Hypothalamus (tissue), 51 donors: ENCODE measurements at regions not wholly inside any gene's neighbourhood (a gene's known extent, or its start where the extent isn't known, plus 50 kb on each side); places are given as distances from the start of the nearest gene placed in this dataset.
"Not testable (repeated sequence)": the region's sequence is repeated elsewhere in the genome, so short reads cannot be mapped to it uniquely, and the experiment has no call there.

Experiments used
- DNase-seq, 51 donors: peaks; one replicate each; lab custom pipeline; 2025; lab: John Stamatoyannopoulos, UW

GRCh38 chrX:128436397-128437103, 384.3 kb upstream of the ACTRT1 start:
- DNase-seq, result no peak

GRCh38 chrX:128425546-128425945, 373.3 kb upstream of the ACTRT1 start:
- no peak for DNase-seq

GRCh38 chrX:128408842-128409241, 356.6 kb upstream of the ACTRT1 start:
- DNase-seq, result no peak

GRCh38 chrX:128396601-128397000, 344.4 kb upstream of the ACTRT1 start:
- no peak for DNase-seq

- not testable (repeated sequence) for DNase-seq
These were observed 331.6 kb upstream of the ACTRT1 start for GRCh38 chrX:128383846-128384245.

- DNase-seq, result no peak
These were observed 313.3 kb upstream of the ACTRT1 start for GRCh38 chrX:128365492-128365891.

- DNase-seq, result no peak
These were observed 283.5 kb upstream of the ACTRT1 start for GRCh38 chrX:128335671-128336070.

GRCh38 chrX:128334821-128335220, 282.6 kb upstream of the ACTRT1 start:
- DNase-seq, result no peak

- DNase-seq, result no peak
These were observed 258.7 kb upstream of the ACTRT1 start for GRCh38 chrX:128310912-128311311.

GRCh38 chrX:128309311-128309710, 257.1 kb upstream of the ACTRT1 start:
- no peak for DNase-seq

- no peak for DNase-seq
These were observed 242.0 kb upstream of the ACTRT1 start for GRCh38 chrX:128294198-128294597.

GRCh38 chrX:128287693-128288092, 235.5 kb upstream of the ACTRT1 start:
- DNase-seq, result no peak

- no peak for DNase-seq
These were observed 198.4 kb upstream of the ACTRT1 start for GRCh38 chrX:128250621-128251020.

- no peak for DNase-seq
These were observed 164.2 kb upstream of the ACTRT1 start for GRCh38 chrX:128216364-128216763.

GRCh38 chrX:128165884-128166408, 113.7 kb upstream of the ACTRT1 start:
- DNase-seq, result no peak

- no peak for DNase-seq
These were observed 104.0 kb upstream of the ACTRT1 start for GRCh38 chrX:128156204-128156603.

- DNase-seq, result no peak
These were observed 90.5 kb upstream of the ACTRT1 start for GRCh38 chrX:128142745-128143144.

- DNase-seq, result no peak
These were observed 54.4 kb upstream of the ACTRT1 start for GRCh38 chrX:128106630-128107029.

GRCh38 chrX:128105659-128106058, 53.5 kb upstream of the ACTRT1 start:
- no peak for DNase-seq
